ENCODE measurements at regions not wholly inside any gene's neighbourhood (a gene's known extent, or its start where the extent isn't known, plus 50 kb on each side); places are given as distances from the start of the nearest gene placed in this dataset.

DNA sequence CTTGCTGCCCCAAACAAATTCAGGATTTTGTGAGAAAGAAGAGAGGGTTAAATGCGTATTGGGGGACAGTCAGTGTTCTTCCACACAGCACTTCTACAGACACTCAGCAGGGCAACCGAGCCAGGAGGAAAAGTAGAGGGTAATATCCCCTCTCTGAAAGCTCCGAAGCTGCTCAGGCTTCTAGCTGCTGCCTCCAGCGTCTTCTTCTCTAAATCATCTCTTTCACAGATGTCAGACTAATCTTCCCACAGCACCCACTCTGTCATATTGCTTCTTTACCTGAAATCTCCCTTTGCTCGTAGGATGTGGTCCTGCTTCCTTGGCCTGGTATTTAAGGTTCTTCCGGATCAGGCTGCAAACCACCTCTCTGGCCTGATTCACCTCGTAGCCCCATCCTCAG lies 117.6 kb upstream of the HAAO start:
- RAD21 ChIA-PET (ENCODE audit: unreplicated experiment) = interaction anchor here (1.9 kb wide), 1 partner anchor 50 kb away, joined by 5 read pairs; no protein-coding TSS in a partner anchor
- POLR2A ChIA-PET = no interaction called here
- Histone ChIP-seq H3K9me3 (replicated peaks; ENCODE audit: control insufficient read depth, insufficient read depth, low read length) (no peaks in the 10 kb centered on the region), H3K4me2 (ENCODE audit: control insufficient read depth, insufficient read depth) (no peak overlapping the region), H2AFZ (ENCODE audit: control insufficient read depth, low read depth, low read length) (no peak overlapping the region), H3K4me1 (ENCODE audit: control insufficient read depth, insufficient read depth, low read length) (peaks cover 32% of the 10 kb centered on the region), H3K27me3 (replicated peaks in 1 of 2; ENCODE audit: control insufficient read depth in 2 of 2, insufficient read depth in 2 of 2, low read length in 1 of 2) (no peaks in the 10 kb centered on the region), H3K79me2 (ENCODE audit: control insufficient read depth, insufficient read depth, low read length) (no peaks in the 10 kb centered on the region), H3K27ac (ENCODE audit: control insufficient read depth, insufficient read depth) (no peak overlapping the region), H3K36me3 (ENCODE audit: control insufficient read depth in 2 of 2, insufficient read depth in 2 of 2, low read length in 1 of 2) (no peaks in the 10 kb centered on the region), H3K4me3 (no peak overlapping the region), H4K20me1 (ENCODE audit: control insufficient read depth, insufficient read depth) (no peaks in the 10 kb centered on the region), H3K9ac (ENCODE audit: control insufficient read depth, insufficient read depth, low read length) (no peak overlapping the region)
- intact Hi-C loops (cut with micrococcal nuclease; ENCODE audit: unreplicated experiment) = no loop called here
- CTCF ChIA-PET = interaction anchor here (0.8 to 2.1 kb wide), 3 partner anchors 11 to 52 kb away, joined by 3 to 4 read pairs (median 3); no protein-coding TSS in a partner anchor
- DNase-seq (ENCODE audit: low read depth, low spot score) (no peak), ATAC-seq (no peak), FAIRE-seq (no peak)
- BruUV-seq (replicated peaks) = no TSS peak
- SMC1A ChIA-PET (ENCODE audit: uncharacterized antibody, unreplicated experiment) = interaction anchor here (0.8 to 1.2 kb wide), 2 partner anchors 11 to 51 kb away, joined by 3 to 4 read pairs; no protein-coding TSS in a partner anchor
- in situ Hi-C loops (cut with MboI) = no loop called here
- 46% methylated on average over 7 of the region's 7 CpGs for WGBS (ENCODE audit: insufficient coverage, insufficient replicate concordance, low lambda C conversion rate, missing lambda C conversion rate)
- TF ChIP-seq EP300 (IDR thresholded peaks at IDR 0.05; ENCODE audit: borderline replicate concordance in 1 of 2, control insufficient read depth in 1 of 2, low read depth in 2 of 2, low read length in 2 of 2) = no peak
- TF ChIP-seq POLR2A (IDR thresholded peaks at IDR 0.05; ENCODE audit: low read depth, low read length) = no peak
- TF ChIP-seq SREBF1 (IDR thresholded peaks at IDR 0.05; ENCODE audit: low read length) = no peak
- TF ChIP-seq SUPT20H (IDR thresholded peaks at IDR 0.05; ENCODE audit: borderline replicate concordance, control insufficient read depth, low read depth, low read length) = no peak
- no peak for TF ChIP-seq NFYA (IDR thresholded peaks at IDR 0.05; ENCODE audit: borderline replicate concordance, low read depth, low read length)
- no peak for TF ChIP-seq FOS (IDR thresholded peaks at IDR 0.05; ENCODE audit: borderline replicate concordance, extremely low read depth, insufficient read length)
